GM19035 (cell line): ENCODE measurements at regions not wholly inside any gene's neighbourhood (a gene's known extent, or its start where the extent isn't known, plus 50 kb on each side); places are given as distances from the start of the nearest gene placed in this dataset.

Source experiments
- ATAC-seq: cut with Tn5 transposase; IDR thresholded peaks from one replicate; pipeline ENCODE4 v1.9.1; 2021; ENCODE audit not compliant: unreplicated experiment

DNA sequence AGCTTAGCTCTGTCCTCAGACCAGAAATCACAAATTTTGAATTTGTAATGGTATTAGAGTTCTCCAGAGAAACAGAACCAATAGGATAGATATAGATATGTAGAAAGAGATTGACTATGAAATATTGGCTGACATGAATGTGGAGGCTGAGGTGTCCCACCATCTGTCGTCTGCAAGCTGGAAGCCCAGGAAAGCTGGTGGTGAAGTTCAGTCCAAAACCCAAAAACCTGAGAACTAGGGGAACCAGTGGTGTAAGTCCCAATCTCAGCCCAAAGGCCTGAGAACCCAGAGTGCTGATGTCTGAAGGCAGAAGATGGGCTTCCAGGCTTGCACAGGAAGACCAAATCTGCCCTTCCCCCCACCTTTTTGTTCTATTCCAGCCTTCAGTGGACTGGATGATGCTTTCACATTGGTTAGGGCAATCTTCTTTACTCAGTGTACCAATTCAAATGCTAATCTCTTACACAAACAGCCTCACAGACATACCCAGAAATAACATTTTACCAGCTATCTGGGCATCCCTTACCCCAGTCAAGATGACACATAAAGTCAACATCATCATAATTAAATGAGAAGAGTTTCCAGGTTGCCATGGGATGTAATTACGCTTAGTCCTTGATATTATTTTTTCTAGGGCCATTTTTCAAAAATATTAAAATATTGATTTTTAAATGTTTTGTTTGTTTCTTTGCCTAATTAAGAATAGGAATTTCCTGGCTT is 570.8 kb downstream of the UTRN start:
- no peak for ATAC-seq

DNA sequence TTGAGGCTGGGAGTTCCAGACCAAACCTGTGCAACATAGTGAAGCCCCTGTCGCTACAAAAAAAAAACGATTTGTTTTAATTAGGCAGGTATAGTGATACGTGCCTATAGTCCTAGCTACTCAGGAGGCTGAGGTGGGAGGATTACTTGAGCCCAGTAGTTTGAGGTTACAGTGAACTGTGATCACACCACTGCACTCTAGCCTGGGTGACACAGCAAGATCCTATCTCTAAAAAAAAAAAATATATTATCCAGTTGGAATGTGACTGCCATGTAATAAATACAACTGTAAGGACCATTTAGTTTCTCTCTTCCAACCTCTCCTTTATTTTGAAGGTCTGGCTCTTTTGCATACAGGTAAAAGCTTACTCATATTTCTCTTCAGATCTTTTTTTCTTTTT is 571.5 kb downstream of the UTRN start:
- no peak for ATAC-seq

DNA sequence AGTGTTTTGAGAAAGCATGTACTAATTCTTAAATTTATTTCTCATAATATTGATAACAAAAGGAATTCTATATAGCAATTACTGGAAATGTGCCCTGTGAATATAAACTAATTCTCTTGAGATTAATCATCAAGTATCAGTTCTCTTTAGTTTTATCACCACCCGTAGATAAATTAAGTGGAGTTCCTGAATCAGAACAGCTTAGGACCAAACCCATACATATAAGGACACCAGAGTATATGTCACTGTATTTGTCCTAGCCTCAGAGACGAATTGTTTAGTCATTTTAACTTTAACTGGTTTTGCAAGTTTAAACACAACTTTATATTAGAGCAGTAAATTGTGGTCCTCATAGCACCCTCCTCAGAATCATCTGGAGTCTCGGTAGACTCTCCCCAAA is 572.0 kb downstream of the UTRN start:
- ATAC-seq, result no peak

DNA sequence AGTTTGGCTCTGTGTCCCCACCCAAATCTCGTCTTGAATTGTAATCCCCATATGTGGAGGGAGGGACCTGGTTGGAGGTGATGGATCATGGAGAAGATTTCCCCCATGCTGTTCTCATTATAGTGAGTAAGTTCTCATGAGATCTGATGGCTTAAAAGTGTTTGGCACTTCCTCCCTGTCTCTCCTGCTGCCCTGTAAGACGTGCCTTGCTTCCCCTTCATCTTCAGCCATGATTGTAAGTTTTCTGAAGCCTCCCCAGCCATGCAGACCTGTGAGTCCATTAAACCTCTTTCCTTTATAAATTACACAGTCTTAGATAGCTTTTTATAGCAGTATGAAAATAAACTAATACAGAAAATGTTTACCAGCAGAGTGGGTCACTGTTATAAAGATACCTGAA is 577.6 kb downstream of the UTRN start:
- ATAC-seq, result no peak

DNA sequence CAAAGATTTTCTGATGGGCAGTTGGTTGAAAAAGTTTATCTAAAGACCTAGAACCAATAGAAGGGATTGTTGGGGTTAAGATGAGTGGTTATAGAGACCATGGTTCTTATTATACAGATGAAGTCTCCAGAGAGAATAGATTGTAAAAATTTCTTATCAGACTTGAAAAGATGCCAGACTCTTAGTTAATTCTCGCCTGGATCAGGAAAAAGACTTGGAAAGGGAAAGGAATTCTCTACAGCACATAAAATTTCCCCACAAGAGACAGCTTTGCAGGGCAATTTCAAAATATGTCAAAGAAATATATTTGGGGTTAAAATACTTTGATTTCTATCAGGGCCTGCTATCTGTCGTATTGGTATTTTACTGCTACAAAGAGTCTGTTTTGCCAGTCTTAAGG is 582.6 kb downstream of the UTRN start:
- no peak for ATAC-seq

DNA sequence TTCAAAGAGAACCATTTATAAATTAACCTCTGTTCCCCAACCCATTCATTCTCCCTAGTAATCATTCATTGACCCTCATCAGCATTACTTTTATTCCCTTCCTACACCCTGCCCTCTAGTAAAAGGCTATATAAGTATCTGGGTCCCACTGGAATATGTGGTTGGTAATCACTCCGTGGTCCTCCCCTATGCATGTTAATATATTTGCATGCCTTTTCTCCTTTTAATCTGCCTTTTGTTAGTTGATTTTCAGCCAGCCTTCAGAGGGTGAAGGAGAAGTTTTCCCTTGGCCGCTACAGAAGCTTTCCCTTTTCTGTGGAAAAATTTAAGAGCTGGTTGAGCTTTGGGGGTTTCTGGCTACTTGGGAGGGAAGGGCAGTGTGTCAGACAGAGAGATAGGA is 585.6 kb downstream of the UTRN start:
- no peak for ATAC-seq

DNA sequence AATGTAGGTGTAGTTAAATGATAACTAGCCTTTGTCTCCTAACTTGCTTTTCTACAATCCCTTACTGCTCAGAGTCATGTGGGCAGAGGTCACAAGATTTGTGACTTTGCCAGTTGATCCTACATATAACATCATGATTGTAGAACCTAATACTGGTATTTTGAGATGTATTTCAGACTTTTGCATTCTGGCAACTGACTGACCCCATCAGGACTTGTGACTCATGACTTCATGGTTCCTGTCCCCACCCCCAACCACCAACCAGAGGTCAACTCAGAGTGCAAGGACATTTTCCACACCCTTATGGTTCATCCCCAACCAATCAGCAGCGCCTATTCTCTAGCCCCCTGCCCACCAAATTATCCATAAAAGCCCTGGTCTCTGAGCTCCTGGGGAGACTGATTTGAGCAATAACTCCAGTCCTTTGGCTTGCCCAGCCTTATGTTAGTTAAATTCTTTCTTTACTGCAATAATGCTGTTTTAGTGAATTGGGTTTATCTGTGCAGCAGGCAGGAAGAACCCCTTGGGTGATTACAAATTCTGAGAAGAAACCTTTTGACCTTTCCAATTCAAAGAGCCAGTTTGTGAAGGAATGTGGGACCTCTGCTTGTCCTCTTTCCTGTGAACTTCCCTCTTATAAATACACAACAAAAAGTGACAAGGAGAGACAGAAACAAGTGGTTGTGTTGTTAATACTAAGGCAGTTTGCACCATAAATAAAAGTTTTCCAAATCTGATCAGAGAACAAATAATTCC is 588.7 kb downstream of the UTRN start:
- ATAC-seq, result no peak

DNA sequence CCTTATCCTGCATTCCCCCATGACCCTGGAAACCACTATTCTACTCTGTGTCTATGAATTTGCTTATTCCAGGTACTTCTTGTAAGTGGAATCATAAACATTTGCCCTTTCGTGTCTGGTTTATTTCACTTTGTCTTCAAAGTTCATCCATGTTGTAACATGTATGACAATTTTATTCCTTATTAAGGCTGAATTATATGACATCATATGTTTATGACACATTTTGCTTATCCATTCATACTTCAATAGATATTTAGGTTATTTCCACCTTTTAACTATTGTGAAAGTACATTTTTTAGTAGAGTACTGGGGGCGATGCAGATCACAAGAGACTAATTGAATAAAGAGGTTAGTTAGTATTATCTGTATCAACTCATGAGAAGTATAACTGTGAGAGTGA is 591.6 kb downstream of the UTRN start:
- no peak for ATAC-seq

DNA sequence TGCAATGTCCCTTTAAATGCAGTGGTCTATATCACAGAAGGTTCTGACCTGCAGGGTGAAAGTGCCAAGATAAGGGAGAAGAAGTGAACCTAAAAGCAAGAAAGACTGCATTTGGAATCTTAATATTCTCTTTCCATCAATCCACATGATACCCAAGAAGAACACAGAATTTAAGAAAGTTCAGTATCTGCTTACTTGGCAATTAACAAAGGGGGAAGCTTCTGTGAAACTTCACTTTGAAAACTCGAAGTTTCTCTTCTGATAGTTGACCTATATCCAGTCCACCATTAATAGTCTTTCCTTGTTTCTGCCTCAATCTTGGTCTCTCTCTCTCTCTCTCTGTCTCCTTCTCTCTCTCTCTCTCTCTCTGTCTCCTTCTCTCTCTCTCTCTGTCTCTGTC is 592.0 kb downstream of the UTRN start:
- ATAC-seq, result no peak

DNA sequence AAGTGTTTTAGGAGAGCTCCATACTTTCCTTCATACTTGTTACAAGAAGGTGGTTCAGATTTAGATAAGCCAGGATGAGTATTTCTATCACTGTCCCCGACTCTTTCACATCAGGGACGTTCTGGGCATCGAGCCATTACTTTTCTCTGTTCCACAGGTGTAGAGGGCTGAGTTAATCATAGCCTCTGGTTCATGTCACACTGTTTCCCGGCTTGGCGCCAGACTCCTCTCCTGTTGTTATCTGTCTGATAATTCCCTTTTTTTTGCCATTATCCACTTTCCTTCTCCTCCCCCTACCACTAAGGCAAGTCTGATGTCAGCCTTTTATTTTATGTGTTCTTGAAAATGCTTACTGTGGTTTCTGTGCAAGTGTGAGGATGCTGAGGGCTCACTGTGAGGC is 593.4 kb downstream of the UTRN start:
- no peak for ATAC-seq

DNA sequence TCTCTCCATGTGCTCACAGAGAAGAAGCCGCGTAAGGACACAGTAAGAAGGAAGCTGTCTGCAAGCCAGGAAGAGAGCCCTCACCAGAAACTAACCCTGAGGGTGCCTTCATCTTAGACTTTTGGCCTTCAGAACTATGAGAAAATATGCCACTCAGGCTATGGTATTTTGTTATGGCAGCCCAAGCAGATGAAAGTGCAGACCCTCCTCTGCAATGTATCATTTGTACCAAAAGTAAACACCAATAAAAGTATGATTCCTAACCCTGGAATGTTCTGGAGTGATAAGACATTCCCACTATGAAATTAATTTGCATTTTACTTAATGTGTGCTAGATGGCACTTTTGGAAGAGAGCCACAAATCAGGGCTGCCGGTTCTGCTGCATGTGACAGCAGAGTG is 594.3 kb downstream of the UTRN start:
- no peak for ATAC-seq

DNA sequence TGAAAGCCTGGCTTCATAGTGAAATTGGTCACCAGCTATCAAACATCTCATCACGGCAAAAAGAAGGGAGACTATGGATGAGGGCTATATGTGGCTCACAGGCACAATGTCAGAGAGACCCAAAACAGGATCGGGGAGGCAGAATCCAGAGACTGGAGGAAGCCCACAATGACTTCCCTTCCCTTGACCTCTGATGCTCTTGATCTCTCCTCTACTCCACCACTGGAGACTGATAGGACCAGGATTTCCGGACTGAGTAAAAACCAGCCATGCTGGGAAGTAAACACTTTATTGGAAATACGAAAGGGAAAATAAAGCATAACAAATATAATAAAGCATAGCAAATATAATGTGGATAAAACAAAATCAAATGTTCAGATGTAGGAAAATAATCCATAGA is 597.3 kb downstream of the UTRN start:
- ATAC-seq, result no peak

DNA sequence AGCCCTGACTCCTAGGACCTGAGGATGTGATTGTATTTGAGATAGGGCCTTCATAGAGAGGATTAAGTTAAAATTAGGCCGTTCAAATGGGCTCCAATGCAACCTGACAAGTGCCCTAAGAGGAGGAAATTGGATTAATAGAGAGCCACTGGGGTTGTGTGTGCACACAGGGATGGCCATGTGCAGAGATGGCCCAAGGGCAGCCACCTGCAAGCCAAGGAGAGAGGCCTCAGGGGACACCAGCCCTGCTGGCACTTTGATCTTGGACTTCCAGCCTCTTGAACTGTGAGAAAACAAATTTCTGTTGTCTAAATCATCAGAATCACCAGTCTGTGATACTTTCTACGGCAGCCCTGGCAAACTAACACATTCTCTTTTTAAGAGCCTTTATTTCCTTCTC is 598.8 kb downstream of the UTRN start:
- ATAC-seq, result no peak

DNA sequence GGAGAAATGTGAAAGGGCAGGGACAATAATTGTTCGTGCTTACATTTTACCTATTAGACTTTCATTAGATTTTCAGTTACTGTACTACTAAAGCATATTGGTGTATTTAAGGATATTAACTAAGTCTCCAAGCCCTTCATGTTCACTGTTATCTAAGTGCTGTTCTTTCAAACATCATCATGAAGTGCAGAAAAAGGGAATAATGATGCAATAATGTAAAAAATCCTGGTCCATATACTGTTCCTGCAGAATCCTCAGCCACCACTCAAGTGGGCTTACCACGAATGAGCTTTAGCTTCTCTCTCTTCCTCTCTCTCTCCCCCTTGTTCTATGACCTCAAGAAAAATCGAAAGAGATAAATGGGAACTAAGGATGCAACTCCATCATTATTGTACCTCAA is 600.7 kb downstream of the UTRN start:
- no peak for ATAC-seq

DNA sequence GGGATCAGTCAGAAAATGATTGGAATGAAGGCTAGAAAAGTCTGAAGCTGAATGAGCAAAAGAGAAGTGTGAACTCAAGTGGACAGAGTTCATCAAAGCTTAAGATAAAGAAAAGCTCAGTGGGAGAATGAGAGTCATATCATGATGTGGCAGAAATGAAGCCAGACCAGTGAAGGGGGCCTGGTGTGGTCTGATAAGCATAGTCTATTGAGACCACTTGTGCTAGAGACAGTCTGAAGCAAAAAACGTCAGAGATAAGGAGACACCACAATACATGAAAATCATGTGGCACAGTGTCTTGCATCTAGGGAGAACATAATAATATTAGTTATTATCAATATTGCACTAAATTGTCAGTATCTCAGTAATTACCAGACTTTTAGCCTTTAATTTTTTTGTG is 601.5 kb downstream of the UTRN start:
- ATAC-seq, result no peak

DNA sequence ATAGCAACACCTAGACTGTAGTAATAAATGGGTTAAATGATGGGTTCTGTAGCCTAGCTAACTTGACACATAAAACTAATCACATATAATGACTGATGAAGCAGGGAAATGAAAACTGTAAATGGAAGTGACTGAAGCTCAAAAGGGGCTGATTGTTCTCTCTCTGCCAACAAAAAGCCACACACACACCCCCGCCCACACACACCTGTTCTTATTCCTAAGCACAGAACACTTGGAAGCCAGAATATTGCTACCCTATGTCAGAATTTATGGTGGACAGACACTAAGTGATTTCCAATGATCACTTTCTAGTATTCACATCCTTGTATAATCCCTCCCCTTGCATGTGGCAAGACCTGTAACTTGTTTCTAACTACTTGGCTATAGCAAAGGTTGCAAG is 603.5 kb downstream of the UTRN start:
- no peak for ATAC-seq

DNA sequence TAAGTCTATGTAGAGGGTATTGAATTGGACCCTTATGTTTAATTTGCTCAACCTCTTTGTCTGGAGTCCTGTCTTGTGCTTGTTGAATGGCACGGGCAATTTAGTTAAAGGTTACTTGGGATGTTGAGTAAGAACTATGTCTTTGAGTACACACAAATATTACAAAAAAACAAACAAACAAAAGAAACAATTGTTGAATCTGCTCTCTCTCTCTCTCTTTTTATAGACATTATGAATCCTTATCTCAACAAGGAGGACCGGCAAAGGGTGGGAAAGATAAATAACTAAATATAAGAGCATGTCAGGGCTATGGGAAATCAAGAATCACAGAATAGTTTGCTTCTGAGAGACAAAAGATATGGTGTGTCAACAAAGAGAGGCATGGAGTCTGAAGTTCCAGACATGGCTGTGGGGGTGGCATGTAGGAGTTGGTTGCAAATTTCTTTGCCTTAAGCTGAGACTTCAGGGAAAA is 608.6 kb downstream of the UTRN start:
- ATAC-seq, result no peak

DNA sequence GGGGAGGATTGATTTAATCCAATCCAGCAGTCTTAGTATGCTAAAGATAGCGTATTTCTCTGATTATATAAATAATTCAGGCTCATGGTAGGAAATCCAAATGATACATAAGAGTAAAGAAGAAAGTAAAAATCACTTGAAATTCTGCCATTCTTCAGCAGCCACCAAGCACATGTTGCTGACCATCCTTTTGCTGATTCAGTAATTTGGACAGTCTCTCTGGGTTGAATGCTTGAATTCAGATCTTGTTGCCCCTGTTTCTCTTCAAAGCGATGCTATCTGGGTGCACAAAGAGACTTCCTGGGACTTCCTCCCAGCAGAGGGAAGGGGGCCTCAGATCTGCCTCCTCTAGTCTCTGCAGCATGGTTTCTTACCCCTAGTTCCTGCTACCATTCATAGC is 609.1 kb downstream of the UTRN start:
- ATAC-seq, result no peak

DNA sequence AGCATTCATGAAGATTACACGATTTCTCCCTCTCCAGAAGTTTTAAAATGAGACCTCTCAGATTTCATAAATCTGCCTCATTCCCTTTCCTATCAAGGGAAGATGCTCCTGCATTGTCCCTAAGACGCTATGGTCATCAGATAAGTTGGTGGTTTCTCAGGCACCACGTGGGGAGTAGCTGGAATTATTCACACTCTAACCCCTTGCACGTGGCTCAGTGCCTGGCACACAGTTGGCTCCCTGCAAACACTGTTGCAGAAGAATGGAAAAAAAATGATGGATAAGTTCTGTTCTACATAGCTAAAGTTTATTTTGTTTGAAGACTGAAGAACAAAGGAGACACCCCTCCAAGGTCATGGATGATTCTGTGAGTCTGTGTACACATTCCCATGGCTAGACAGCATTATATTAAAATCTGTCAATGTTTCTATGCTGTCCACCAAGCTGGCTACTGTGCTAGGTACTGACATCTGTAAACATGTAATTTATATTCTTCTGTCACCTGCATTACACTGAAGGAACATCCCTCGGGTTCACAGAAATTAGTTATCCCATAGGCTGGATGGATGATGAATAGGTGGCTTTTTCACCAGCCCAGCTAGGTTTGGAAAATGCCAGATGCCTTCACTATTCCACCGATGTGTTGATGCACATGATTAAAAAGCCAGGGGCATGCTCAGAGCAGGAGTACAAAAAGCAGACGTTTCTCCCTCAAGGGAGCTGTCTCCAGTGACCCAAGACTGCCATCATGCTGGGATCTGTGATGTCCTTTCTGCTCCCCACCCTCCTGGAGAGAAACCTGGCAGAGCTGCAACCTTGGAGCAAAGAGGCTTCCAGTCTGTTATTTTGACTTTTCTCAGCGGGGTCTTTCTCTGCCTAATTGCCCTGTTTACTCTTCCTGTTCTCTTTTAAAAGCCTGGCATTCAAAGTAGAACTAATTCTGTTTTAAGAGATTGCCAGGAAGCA is 610.5 kb downstream of the UTRN start:
- ATAC-seq, result no peak

DNA sequence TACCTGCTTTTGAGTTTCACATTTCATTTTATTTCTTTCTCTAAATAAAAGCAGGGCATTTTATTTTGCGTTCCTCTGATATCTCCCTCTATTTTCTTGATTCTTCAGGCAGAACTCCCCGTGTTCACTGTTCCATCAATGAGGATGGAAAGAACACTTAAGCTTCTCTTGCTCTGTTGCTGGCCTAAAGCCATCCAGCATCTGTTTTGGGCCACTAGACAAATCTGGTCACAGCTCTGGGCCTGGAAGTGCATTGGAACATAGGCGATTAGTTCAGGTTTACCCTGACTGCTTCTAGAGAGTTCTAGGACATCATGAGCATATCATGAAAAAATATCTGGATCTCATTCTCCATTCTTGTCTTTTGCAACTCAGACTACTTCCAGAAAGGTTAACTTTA is 611.2 kb downstream of the UTRN start:
- no peak for ATAC-seq

DNA sequence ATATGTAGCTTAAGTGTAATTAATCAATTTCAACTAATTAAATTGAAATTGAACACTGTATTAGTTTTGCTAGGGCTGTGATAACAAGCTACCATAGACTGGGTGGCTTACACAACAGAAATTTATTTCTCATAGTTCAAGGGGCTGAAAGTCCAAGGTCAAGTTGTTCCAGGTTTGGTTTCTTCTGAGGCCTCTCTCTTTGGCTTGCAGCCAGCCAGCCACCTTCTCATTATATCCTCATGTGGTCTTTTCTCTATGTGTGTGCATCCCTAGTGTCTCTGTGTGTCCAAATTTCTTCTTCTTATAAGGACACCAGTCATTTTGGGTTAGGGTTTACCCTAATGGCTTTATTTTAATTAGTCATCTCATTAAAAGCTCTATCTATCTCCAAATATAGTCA is 611.7 kb downstream of the UTRN start:
- no peak for ATAC-seq
